HepG2 (cell line): ENCODE measurements at regions not wholly inside any gene's neighbourhood (a gene's known extent, or its start where the extent isn't known, plus 50 kb on each side); places are given as distances from the start of the nearest gene placed in this dataset.
A peak's percentile ranks its signal among the peaks of the same experiment; 100 is the strongest.

Experiments used
- ATAC-seq: fragments of 200-7000 bp; cut with Tn5 transposase; 3 replicates; pipeline ENCODE4 v1.9.1; 2020; ENCODE audit warnings: mild to moderate bottlenecking, moderate library complexity
- BruUV-seq: library from RNA; stranded (reverse); fragments of 400-500 nt; replicated peaks from 2 replicates; lab custom pipeline; 2021; lab: Mats Ljungman, UMichigan
- CTCF ChIA-PET: fragments of 300-600 bp; formaldehyde crosslinking; extraction: SDS; loops from one replicate; lab custom pipeline; 2021; ENCODE audit warnings: low total read pairs, inconsistent platforms, low intra/inter-chr PET ratio; lab: Yijun Ruan, JAX
- POLR2A ChIA-PET: fragments of 350-600 bp; sonication (Branson Sonifier 250); formaldehyde crosslinking; loops from one replicate; lab custom pipeline; 2020; ENCODE audit warnings: antibody characterized with exemption, inconsistent platforms; lab: Yijun Ruan, JAX
- DNase-seq: peaks from one replicate; pipeline ENCODE4 v3.0.0-alpha.2; 2015; ENCODE audit warnings: low spot score
- FAIRE-seq: peaks from 3 replicates; lab custom pipeline; 2011; peaks lifted over from hg19 to GRCh38; lab: Jason Lieb, UNC
- H2AFZ ChIP-seq: one replicate; pipeline ENCODE4 v1.6.1; 2011; ENCODE audit warnings: low read length, inconsistent platforms
- H3K27ac ChIP-seq: fragments of 300-600 bp; 3 replicates; pipeline ENCODE4 v1.8.0; 2011; ENCODE audit warnings: mixed run types, mild to moderate bottlenecking, mixed read lengths, low read length, inconsistent platforms; ENCODE audit not compliant: insufficient read depth; ENCODE audit errors: extremely low read length
- H3K27me3 ChIP-seq, 2 experiments: fragments of 200-600 bp in 1 of 2; 2 replicates in 1 of 2; 3 replicates in 1 of 2; pipeline versions ENCODE4 v1.6.0 to v1.8.0; 2011; ENCODE audit warnings: low read length in 2 of 2, mild to moderate bottlenecking in 2 of 2, moderate library complexity in 2 of 2, inconsistent platforms in 1 of 2; ENCODE audit not compliant: insufficient read depth in 2 of 2, control insufficient read depth in 1 of 2
- H3K36me3 ChIP-seq, 2 experiments: fragments of 200-600 bp in 1 of 2; replicated peaks in 1 of 2; 2 replicates in 1 of 2; 3 replicates in 1 of 2; pipeline versions ENCODE4 v1.5.1 to v1.8.0; 2011; ENCODE audit warnings: low read length in 2 of 2, inconsistent platforms in 1 of 2; ENCODE audit not compliant: insufficient read depth in 2 of 2, control insufficient read depth in 1 of 2
- H3K4me1 ChIP-seq: 2 replicates; pipeline ENCODE4 v1.5.1; 2012; ENCODE audit warnings: low read length, inconsistent platforms; ENCODE audit not compliant: insufficient read depth
- H3K4me2 ChIP-seq: 2 replicates; pipeline ENCODE4 v1.6.0; 2011; ENCODE audit warnings: low read depth, low read length, inconsistent platforms
- H3K4me3 ChIP-seq, 3 experiments: fragments of 200-600 bp in 1 of 3; sonication (generic), shearing (Covaris generic) in 1 of 3; replicated peaks in 1 of 3; 2 replicates each; pipeline ENCODE4 v1.5.1; 2011 to 2016; ENCODE audit warnings: low read length in 3 of 3, inconsistent platforms in 2 of 3, low read depth in 2 of 3, mild to moderate bottlenecking in 2 of 3, control low read depth in 1 of 3, mixed read lengths in 1 of 3; ENCODE audit not compliant: insufficient read depth in 1 of 3
- H3K79me2 ChIP-seq: one replicate; pipeline ENCODE4 v1.6.1; 2011; ENCODE audit warnings: low read length, inconsistent platforms; ENCODE audit not compliant: insufficient read depth
- H3K9ac ChIP-seq: 2 replicates; pipeline ENCODE4 v1.6.0; 2011; ENCODE audit warnings: mild to moderate bottlenecking, low read depth, low read length, inconsistent platforms; ENCODE audit not compliant: insufficient read depth
- H3K9me3 ChIP-seq: 2 replicates; pipeline ENCODE4 v1.5.1; 2012; ENCODE audit warnings: mild to moderate bottlenecking, low read length
- H4K20me1 ChIP-seq: 2 replicates; pipeline ENCODE4 v1.6.0; 2011; ENCODE audit warnings: inconsistent platforms, mild to moderate bottlenecking, low read length, moderate library complexity; ENCODE audit not compliant: insufficient read depth
- ARID4A ChIP-seq: sonication (generic); formaldehyde crosslinking; IDR thresholded peaks from 2 replicates; pipeline ENCODE4 v1.5.0; 2020; ENCODE audit warnings: mild to moderate bottlenecking, missing genetic modification reagents, borderline replicate concordance
- ARNT2 ChIP-seq: sonication (generic); formaldehyde crosslinking; IDR thresholded peaks from 2 replicates; pipeline ENCODE4 v1.8.0; 2022; ENCODE audit warnings: mild to moderate bottlenecking, low read depth, missing genetic modification reagents, moderate library complexity
- ARNTL ChIP-seq: sonication (generic); formaldehyde crosslinking; IDR thresholded peaks from 2 replicates; pipeline ENCODE4 v1.4.0; 2020; ENCODE audit warnings: mild to moderate bottlenecking, missing genetic modification reagents
- ATAD3A ChIP-seq: sonication (generic); formaldehyde crosslinking; IDR thresholded peaks from 2 replicates; pipeline ENCODE4 v1.4.0; 2020; ENCODE audit warnings: missing genetic modification reagents
- CCDC6 ChIP-seq: sonication (generic); formaldehyde crosslinking; IDR thresholded peaks from 2 replicates; pipeline ENCODE4 v1.8.1; 2022; ENCODE audit warnings: mild to moderate bottlenecking, missing genetic modification reagents, moderate library complexity
- CEBPB ChIP-seq: IDR thresholded peaks from 2 replicates; pipeline ENCODE4 v1.6.1; 2011; ENCODE audit warnings: low read depth, low read length, improper control_type of control experiment, borderline replicate concordance
- FOSL2 ChIP-seq: sonication (generic); formaldehyde crosslinking; IDR thresholded peaks from 2 replicates; pipeline ENCODE4 v1.4.0; 2020; ENCODE audit warnings: missing genetic modification reagents
- GATAD2A ChIP-seq: IDR thresholded peaks from 2 replicates; pipeline ENCODE4 v1.6.1; 2016
- POLR2A ChIP-seq, 2 experiments: IDR thresholded peaks; 2 replicates each; pipeline ENCODE4 v1.6.1; 2011; ENCODE audit warnings: low read depth in 2 of 2, low read length in 2 of 2, mild to moderate bottlenecking in 1 of 2, moderate library complexity in 1 of 2; ENCODE audit not compliant: insufficient read depth in 1 of 2
- POLR2G ChIP-seq: fragments of 200-400 bp; formaldehyde crosslinking; IDR thresholded peaks from 2 replicates; pipeline ENCODE4 v1.6.1; 2018; ENCODE audit warnings: mild to moderate bottlenecking, low read depth, low read length, moderate library complexity
- RBFOX2 ChIP-seq: fragments of 200-400 bp; formaldehyde crosslinking; IDR thresholded peaks from 2 replicates; pipeline ENCODE4 v1.6.1; 2017; ENCODE audit warnings: low read depth, mild to moderate bottlenecking, low read length
- SAP130 ChIP-seq: IDR thresholded peaks from 2 replicates; pipeline ENCODE4 v1.6.1; 2016; ENCODE audit warnings: low read depth
- SATB2 ChIP-seq: sonication (generic); formaldehyde crosslinking; IDR thresholded peaks from 2 replicates; pipeline ENCODE4 v1.5.0; 2020; ENCODE audit warnings: missing genetic modification reagents
- SPEN ChIP-seq: sonication (generic); formaldehyde crosslinking; IDR thresholded peaks from 2 replicates; pipeline ENCODE4 v1.5.1; 2020; ENCODE audit warnings: low read depth, mild to moderate bottlenecking, missing genetic modification reagents
- TARDBP ChIP-seq: sonication (generic); formaldehyde crosslinking; IDR thresholded peaks from 2 replicates; pipeline ENCODE4 v1.8.0; 2022; ENCODE audit warnings: mild to moderate bottlenecking, missing genetic modification reagents
- ZBTB21 ChIP-seq: sonication (generic); formaldehyde crosslinking; IDR thresholded peaks from 2 replicates; pipeline ENCODE4 v1.4.0; 2020; ENCODE audit warnings: missing genetic modification reagents
- ZC3H4 ChIP-seq: sonication (generic); formaldehyde crosslinking; IDR thresholded peaks from 2 replicates; pipeline ENCODE4 v1.4.0; 2020; ENCODE audit warnings: missing genetic modification reagents, borderline replicate concordance
- ZNF121 ChIP-seq: sonication (generic); formaldehyde crosslinking; IDR thresholded peaks from 2 replicates; pipeline ENCODE4 v1.5.0; 2020; ENCODE audit warnings: mild to moderate bottlenecking, missing genetic modification reagents
- WGBS: methylation state at CpG from one replicate; pipeline ENCODE4 v1.1.6; 2017; ENCODE audit warnings: low lambda C conversion rate; 5-methylcytosine and 5-hydroxymethylcytosine counted together
- in situ Hi-C: cut with HindIII; loops from 2 replicates; pipeline ENCODE4 v1.10.0; 2017; ENCODE audit warnings: low pct_unique_long_range_greater_than_20kb; ENCODE audit not compliant: extremely low pct_ligation_motif_present
- intact Hi-C: fragments of 100-400 bp; cut with micrococcal nuclease; formaldehyde crosslinking; loops from one replicate; pipeline ENCODE4 v1.10.0; 2022; ENCODE audit not compliant: unreplicated experiment

- DNase-seq = peak; percentile 23
- CTCF ChIA-PET = no interaction called here
Observed at GRCh38 chr1:149843431-149844041, 55.8 kb upstream of the BOLA1 start.

GRCh38 chr1:149844101-149844500 is 55.3 kb upstream of the BOLA1 start:
- intact Hi-C loops (no loop called here), in situ Hi-C loops (no loop called here)
- H3K9me3 ChIP-seq = no peaks in the 10 kb centered on the region
- peak overlapping the region; percentile 79 to 99 (median 86); a peak in 5 of 6 replicates for H3K4me3 ChIP-seq
- ChIA-PET CTCF (no interaction called here), POLR2A (interaction anchor here (3.3 kb wide), 1 partner anchor 43 kb away, joined by 47 read pairs; a partner anchor contains a TSS)
- H3K36me3 ChIP-seq = peaks cover 0 to 1% of the 10 kb centered on the region in 2 experiments; a peak in 1 of 5 replicates
- peak overlapping the region; percentile 85 for H3K27ac ChIP-seq
- H3K9ac ChIP-seq = peak overlapping the region; percentile 88
- FAIRE-seq (no peak), DNase-seq (peak; percentile 43), ATAC-seq (no peak)
- H3K79me2 ChIP-seq = peaks cover 55% of the 10 kb centered on the region
- no peaks in the 10 kb centered on the region; a peak in 1 of 5 replicates for H3K27me3 ChIP-seq
- 18% methylated on average over 3 of the region's 3 CpGs for WGBS
- H3K4me1 ChIP-seq = peaks cover 46% of the 10 kb centered on the region
- peak overlapping the region; percentile 86 for H3K4me2 ChIP-seq
- no TSS peak for BruUV-seq
- peaks cover 17% of the 10 kb centered on the region for H4K20me1 ChIP-seq
- no peak overlapping the region for H2AFZ ChIP-seq
- TF ChIP-seq CCDC6 (CRISPR knock-in tag) = no peak
- TF ChIP-seq TARDBP (CRISPR knock-in tag) = no peak
- TF ChIP-seq ARNT2 (CRISPR knock-in tag) = no peak
- no peak for TF ChIP-seq ARNTL (CRISPR knock-in tag)
- no peak for TF ChIP-seq SPEN
- TF ChIP-seq SAP130 (CRISPR knock-in tag) = peak; percentile 44; the same call in 1 of the 2 replicates
- no peak for TF ChIP-seq ZBTB21
- TF ChIP-seq ATAD3A (CRISPR knock-in tag) = no peak
- no peak for TF ChIP-seq ARID4A
- peak; percentile 53; the same call in 1 of the 2 replicates for TF ChIP-seq CEBPB
- no peak for TF ChIP-seq GATAD2A
- peak; percentile 25; the same call in 1 of the 2 replicates for TF ChIP-seq FOSL2 (CRISPR knock-in tag)
- no peak for TF ChIP-seq SATB2

More at GRCh38 chr1:149843431-149844041, 55.8 kb upstream of the BOLA1 start:
- Histone ChIP-seq H3K9ac (peak overlapping the region; percentile 88), H4K20me1 (peaks cover 13% of the 10 kb centered on the region)
- peak; percentile 39; the same call in 1 of the 2 replicates for TF ChIP-seq POLR2G
- peak; percentile 55; the same call in 1 of the 2 replicates for TF ChIP-seq RBFOX2
- TF ChIP-seq ZNF121 (CRISPR knock-in tag) = no peak
- TF ChIP-seq POLR2A (IDR thresholded peaks at IDR 0.05; ENCODE audit: insufficient read depth in 1 of 2, low read depth in 2 of 2, low read length in 2 of 2) = peak in 1 of 2 experiments; percentile 57; a peak in 2 of 4 replicates
- peak; percentile 36; the same call in 1 of the 2 replicates for TF ChIP-seq ZC3H4 (CRISPR knock-in tag)
- TF ChIP-seq, all 625 proteins: peak for 4
- WGBS = 2% methylated on average over 13 of the region's 16 CpGs
- Histone ChIP-seq H2AFZ (no peak overlapping the region), H3K9me3 (no peaks in the 10 kb centered on the region), H3K27me3 (no peaks in the 10 kb centered on the region; a peak in 1 of 5 replicates), H3K79me2 (peaks cover 49% of the 10 kb centered on the region), H3K4me1 (peaks cover 41% of the 10 kb centered on the region), H3K27ac (peak overlapping the region; percentile 85), H3K4me3 (peak overlapping the region; percentile 79 to 99 (median 86)), H3K36me3 (peaks cover 0 to 1% of the 10 kb centered on the region in 2 experiments; a peak in 1 of 5 replicates), H3K4me2 (peak overlapping the region; percentile 86)
- POLR2A ChIA-PET = interaction anchor here (3.3 kb wide), 1 partner anchor 43 kb away, joined by 47 read pairs; a partner anchor contains a TSS
- no peak for FAIRE-seq
- intact Hi-C loops (no loop called here), in situ Hi-C loops (no loop called here)
- no TSS peak for BruUV-seq
- ATAC-seq = no peak
